ENCODE measurements at regions not wholly inside any gene's neighbourhood (a gene's known extent, or its start where the extent isn't known, plus 50 kb on each side); places are given as distances from the start of the nearest gene placed in this dataset.

DNA sequence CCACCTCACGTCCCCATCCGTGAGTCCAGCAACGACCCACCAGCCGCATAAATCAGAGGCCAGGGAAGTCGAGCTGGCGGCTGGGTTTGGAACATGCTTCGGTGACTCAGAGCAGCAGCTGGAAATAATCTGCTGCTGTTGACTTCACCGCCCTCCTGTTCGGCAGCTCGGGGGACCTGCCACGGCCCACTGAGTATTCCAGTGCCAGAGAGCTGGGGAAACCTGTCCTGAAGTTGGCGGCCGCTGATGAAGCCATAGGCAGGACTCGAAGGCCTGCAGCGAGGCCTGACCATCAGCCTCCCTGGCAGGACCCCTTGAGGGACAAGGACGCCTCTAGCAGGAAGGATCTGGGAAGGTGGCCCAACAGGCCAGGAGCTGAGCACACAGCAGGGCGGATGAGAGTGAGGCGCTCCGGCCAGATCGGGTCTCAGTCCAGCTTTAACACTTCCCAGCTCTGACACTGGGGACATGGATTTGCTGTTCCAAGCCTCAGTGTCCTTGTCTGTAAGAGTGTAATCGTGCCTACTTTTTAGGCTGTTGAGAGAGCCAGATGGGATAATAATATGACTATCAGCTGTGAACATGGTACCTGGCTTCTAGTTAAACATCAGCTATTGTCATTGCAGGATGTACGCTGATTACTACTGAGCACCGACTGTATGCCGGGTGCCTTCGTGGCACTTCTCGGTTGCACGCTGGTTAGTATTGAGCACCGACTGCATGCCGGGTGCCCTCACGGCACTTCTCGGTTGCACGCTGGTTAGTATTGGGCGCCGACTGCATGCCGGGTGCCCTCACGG is 50.4 kb upstream of the CIBAR2 start:
- DNase-seq (ENCODE audit: low read depth, low spot score) = peak; percentile 55

DNA sequence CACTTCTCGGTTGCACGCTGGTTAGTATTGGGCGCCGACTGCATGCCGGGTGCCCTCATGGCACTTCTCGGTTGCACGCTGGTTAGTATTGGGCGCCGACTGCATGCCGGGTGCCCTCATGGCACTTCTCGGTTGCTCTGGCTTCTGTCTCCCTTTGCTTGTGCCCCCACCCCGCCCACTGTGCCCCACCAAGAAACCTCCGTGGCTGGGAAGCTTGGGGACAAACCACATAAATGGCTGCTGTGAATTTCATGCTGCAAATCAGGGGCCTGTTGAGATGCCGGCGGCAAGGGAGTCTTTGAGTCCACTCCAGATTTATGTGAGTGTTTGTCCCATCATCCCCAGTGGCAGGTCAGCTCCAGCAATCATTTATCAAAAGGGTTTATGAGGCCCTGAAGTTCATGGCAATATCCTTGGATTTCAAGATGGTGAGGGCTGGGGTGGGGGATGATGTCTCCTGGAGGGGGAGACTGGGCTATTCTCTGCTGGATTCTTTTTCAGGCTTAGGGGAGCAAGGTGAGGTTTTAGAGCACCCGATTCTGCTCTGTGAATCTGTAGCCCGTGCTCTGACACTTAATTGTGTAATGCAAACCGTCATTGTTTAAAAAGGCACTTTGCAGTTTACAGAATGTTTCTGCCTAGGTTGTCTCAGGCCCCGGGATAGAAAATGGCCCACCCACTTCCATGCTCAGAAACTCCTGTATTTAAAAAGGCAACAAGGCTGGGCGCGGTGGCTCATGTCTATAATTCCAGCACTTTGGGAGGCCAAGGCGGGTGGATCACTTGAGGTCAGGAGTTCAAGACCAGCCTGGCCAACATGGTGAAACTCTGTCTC is 51.2 kb upstream of the CIBAR2 start:
- no peak for DNase-seq (ENCODE audit: low read depth, low spot score)

DNA sequence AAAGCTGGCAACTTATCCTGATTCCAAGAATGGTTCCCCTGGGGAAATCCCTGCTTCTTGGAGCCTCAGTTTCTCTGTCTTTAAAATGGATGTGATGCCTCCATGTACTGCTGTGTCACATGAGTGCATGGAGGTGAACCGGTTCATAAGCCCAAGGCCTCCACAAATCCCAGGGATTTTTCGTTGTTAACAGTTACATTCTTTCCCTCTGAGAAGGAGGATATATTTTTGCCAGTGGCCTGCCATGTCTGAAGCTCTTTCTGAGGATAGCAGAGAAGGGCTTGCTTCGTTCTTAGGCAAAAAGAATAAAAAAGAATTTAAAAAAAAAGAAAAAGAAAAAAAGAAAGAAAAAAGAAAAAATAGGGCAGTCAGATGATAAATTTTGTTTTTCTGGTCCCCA is 52.2 kb upstream of the CIBAR2 start:
- no peak for DNase-seq (ENCODE audit: low read depth, low spot score)

DNA sequence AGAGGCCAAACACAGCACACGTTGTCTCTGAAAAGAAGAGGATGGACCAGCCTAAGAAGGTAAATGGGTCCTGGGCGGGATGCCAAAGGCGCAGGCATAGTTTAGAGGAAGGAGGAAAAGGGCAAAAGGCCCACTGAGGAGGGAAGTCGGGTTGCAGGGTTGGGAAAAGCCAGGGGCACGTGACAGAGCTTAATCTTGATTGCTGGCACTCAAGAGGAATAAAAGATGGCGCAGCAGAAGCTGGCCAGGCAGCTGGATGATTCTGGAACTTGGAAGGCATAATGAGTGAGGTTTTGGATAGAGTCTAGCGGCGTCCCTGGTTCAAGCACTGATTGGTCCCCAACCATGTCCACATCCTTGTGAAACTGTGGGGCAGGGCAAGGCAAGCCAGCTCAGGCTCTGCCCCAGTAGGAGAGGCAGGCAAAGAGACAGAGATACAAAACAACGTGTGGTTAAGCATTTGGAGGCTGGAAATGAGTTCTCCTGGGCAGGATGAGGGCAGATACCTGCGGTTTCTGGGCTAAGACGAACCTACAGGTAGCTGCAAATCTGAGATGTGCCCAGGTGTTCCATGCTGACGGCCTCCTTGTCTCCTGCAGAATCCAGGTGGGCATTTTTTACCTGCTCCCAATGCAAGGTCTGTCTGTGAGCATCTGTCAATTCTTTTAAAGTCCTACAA is 52.7 kb upstream of the CIBAR2 start:
- DNase-seq (ENCODE audit: low read depth, low spot score) = no peak

DNA sequence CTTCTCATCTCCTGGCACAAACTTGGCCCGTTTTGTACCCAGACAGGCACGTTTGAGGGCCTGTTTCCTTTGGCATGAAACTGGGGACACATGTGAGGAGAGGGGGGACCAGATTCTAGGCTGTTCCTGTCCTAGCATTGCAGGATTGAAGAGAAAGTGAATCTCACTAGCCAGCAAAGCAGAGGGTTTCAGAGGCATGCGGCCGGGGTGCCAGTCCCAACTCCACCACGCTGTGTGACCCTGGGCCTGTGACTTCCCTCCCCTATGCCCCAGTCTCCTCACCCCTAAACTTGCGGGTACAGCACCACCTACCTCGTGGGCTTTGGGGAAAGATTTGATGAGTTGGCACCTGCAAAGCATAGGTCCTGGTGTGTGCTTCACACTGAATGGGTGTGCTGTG is 53.5 kb upstream of the CIBAR2 start:
- no peak for DNase-seq (ENCODE audit: low read depth, low spot score)

DNA sequence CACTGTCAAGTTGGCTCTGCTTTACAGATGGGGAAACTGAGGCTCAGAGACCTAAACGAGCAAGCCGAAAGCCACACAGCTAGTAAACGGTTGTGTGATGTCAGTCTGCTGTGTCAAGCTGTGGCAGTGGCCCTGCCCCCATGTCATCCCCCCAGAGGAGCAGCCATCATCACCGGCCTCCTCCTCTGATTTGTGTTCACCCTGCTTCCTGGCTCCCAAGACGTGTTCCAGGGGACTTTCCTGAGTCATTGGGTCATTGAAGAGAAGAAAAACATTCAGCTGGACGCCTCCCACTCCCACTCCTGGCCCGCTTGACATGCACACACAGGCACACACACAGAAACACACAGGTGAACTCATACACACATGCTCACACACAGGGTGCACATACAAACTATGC is 54.0 kb upstream of the CIBAR2 start:
- DNase-seq (ENCODE audit: low read depth, low spot score) = no peak

DNA sequence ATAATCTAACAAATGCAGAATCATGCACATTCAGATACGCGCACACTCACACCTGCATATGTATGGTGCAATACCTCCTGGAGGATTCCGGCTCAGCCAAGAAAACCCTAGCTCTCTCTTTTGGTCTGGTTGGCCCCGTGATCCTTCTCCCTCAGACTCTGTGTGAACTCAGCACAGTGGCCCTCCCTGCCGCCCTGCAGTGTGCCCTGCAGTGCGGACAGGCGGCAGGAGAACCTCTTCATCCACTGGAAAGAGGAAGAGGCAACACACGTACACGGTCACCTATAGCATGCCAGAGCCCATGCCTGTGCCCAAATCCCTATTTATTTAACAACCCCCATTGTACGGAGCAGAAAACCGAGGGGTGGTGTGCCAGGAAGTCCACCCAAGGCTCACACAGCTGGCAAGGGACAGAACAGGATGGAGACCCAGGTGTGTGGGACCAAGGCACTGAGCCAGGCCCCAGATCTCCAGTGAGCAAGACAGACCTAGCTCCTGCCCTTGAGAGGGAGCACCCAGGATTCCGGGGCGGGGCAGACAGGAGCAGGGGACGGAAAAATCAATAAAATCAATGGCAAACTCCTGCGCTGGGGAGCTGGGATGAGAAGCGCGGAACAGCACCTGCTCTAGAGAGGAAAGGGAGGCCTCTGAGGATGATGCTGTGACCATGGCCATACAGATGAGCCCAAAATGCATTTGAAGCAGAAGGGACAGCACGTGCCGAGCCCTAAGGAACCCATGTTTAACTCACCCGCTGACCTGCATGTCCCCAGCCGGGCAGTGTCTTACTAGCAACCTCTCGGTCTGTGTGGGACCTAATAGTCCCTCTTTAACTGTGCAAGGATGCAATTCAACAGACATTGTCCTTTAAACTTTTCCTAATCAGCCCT is 54.7 kb upstream of the CIBAR2 start:
- DNase-seq (ENCODE audit: low read depth, low spot score) = no peak

DNA sequence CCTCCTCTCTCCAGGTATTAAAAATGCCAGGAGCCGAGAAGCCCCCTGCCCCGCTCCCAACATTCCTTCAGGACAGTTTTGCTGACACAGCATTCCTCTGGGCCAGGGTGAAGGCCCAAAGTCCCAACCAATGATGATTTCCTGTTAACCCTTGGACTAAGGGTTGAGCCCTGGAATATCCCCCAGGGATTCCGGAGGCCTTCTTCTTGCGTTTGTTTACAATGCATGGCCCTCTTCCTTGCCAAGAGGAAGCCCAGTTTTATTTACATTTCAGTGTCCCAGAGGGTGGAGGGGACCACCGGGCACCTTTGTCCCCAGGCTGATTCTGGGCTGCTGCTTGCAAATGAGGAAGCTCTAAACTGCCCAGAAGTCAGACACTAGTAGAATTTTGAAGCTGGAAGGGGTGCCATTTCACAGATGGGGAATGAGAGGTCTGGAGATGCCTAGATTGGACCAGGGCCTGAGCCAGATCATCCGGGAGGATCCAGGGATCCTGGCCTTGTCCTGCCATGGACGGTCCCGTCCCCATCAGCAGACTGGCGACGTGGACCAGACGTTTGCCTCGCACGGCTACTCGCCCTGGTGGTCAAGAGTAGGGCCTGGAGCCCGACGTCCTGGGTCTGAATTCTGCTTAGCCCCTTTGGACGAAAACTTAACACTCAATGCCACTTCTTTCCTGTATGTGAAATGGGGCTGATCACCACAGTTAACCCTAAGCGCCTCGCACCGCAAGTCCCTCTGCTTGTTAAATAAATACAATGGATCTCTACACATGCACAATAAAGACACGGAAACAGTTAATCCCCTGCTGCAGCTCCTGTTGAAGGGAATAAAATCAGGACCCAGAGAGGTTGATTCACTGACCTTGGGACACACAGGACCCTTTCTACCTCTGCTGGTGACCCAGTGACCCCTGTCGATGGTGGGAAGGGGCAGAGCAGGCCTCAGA is 55.6 kb upstream of the CIBAR2 start:
- DNase-seq (ENCODE audit: low read depth, low spot score) = peak; percentile 66

DNA sequence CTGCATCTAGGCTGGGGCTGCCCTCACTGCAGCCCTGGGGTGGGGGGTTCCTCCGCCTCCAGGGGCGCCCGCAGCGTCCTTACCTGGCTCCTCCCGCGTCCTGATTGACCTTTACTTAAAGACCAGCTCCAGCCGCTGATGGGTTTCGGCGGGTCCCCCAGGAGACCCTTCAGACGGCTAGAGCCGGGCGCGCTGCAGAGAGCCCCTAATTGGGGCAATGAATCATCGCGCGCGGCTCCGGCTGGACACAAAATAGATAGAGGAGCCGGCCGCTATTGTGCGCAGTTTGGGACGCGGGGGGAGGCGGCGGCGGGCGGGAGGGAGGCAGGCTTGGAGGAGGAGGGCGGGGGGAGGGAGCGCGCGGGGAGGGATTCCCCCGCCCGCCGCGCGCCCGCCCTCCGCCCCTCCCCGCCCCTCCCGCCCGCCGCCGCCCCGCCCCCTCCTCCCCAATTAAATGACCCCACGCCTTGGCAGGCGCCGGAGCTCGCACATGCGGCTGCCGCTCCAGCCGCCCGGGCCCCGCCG is 56.5 kb upstream of the CIBAR2 start:
- peak; percentile 49 for DNase-seq (ENCODE audit: low read depth, low spot score)

DNA sequence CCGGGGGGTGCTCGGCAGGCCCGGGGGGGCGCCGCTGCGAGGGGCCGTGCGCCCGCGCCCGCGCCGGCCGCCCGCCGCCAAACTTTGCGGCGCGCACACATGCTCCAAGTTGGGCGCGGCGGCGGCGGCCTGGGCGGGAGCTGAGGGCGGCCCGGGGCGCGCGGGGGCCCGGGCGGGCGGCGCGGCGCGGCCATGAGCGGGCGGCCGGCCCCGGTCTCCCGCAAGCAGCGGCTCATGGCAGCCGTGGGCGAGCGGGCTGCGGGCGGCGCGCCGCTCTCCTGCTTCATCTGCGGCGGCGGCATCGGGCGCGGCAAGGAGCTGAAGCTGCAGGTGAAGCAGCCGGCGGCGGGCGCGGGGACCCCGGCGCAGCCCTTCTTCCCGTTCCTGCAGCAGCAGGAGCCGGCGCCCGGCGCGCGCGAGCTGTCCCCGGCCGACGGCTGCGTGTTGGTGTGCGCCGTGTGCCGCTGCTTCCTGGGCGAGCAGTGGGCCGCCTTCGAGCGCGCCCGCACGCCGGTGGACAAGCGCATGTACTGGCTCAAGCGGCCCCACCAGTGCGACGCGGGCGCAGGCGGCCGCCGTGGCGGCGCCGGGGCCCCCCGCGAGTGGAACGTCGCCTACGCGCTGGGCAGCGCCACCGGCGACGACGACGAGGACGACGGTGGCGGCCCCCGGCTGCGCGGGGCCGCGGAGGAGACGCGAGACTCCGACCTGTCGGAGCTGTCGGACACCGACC is 57.2 kb upstream of the CIBAR2 start:
- DNase-seq (ENCODE audit: low read depth, low spot score) = peak; percentile 26

DNA sequence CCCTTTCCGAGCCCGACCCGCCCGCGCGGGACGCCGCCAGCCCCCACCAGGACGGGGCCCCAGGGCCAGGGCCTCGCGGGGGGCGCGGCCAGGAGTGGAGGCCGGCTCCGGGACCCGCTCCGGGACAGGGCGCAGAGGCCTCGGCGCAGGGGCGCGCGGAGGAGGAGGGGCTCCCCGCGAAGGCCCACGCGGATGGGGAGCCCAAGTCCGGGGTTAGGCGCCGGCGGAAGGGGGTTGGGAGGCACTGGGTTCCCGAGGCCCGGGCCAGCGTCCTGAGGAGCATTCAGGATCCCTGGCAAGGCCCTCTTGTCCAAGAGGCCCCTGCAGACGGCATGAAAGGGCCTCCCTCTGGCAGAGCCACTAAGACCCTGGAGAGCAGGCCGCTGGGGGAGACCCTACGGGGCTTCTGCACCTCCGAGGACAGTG is 57.8 kb upstream of the CIBAR2 start:
- peak; percentile 25 for DNase-seq (ENCODE audit: low read depth, low spot score)

DNA sequence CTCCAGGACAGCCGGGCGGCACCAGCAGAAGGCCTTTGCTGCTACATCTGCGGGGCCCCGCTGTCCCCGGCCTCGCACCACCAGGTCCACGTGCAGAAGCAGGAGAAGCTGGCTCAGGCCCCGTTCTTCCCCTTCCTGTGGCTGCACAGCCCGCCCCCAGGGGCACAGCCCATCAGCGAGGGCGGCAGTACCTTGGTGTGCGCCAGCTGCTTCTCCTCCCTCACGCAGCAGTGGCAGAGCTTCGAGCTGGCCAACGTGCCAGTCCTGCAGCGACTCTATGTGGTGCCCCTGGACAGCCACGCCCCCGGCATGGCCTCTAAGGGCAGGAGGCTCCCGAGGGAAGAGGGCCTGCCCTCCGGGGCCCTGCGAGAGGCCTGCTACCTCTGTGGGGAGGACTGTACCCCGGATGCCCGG is 58.3 kb upstream of the CIBAR2 start:
- DNase-seq (ENCODE audit: low read depth, low spot score) = peak; percentile 30

DNA sequence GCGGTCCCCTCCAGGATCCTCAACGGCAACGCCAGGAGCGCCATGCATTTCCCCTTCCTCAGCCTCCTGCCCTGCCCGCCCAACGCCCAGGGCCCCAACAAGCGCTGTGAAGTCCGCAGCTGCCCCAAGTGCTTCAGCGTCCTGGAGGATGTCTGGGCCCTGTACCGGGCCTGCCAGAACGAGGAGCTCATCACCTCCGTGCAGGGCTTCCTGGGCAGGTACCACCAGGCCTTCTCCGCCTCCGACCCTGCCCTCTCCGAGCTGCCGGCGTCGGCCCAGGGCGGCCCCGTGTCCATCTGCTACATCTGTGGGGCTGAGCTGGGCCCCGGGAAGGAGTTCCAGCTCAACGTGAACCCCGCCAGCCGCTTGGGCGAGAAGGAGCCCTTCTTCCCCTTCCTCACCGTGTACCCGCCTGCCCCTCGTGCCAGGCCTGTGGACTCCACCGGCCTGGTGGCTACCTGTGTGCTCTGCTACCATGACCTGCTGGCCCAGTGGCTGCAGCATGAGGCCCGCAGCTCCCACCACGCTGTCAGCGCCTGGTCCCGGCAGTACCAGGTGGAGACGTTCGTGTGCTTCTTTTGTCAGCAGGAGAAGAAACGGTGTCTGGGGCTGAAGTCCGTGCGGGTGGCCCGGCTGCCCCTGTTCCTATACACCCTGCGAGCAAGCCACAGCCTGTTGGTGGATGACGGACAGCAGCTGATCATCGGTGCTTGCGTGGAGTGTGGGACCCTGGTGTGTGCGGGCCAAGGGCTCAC is 58.9 kb upstream of the CIBAR2 start:
- peak; percentile 16 for DNase-seq (ENCODE audit: low read depth, low spot score)

DNA sequence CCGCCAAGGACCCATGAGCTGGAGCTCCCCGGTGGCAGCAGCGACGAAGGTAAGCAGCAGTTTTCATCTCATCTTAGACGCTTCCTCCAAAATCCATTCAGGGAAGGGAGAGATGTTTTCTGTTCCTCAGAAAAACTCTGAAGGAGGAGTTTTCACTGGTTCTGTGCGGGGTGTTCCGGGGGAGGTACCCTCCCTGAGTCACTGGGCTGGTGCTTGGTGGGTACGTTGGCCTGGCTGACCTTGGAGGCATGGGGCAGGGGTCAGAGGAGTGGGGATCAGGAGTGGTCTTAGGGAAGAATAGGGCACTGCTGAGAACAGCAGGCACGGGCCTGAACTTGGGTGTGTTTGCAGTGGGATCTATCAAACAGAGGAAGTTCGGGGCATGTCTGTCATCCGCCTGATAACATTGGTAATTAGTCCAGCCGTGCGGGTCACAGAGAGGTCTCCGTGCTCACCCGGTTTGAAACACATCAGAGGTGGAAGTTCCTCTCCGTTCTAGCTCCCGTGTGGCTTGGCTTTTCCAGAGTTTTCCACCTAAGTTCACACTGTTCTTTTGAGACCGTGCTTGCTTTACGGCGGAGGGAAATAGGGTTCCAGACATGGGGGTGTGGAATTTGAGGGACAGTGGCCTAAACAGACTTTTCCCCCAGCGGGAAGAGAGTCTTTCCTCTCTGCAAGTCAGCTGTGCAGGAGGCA is 59.6 kb upstream of the CIBAR2 start:
- peak; percentile 18 for DNase-seq (ENCODE audit: low read depth, low spot score)

DNA sequence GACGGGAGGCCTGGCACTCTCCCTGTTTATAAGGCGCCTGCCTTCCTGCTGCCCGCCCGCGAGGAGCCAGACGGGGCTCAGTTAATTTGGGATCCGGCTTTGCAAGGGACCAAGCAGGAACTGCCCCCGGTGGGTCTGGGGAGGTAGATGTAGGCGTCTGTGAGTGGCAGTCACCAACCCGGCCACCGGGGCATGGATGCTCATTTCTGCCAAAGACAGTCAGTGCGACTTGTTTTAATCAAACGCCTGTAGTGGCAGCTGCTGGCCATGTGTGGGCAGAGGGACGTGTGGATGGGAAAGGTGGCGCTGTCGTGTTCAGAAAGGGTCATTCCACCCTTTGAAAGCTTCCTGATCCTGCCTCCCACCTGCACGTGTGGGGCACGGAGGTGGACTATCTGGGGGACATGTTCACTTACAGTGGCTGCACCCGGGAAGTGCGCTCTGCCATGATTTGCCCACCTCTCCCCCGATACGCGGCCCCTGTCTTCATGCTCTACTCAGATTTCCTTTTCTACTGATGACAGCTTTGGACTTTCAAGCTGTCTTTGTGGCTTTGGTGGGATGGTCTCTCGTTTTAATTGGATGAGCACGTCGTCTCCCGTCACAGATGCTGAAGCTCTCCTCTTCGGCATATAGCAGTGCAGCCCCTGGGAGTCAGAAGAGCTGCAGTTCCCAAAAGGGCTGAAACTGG is 60.3 kb upstream of the CIBAR2 start:
- peak; percentile 65 for DNase-seq (ENCODE audit: low read depth, low spot score)

DNA sequence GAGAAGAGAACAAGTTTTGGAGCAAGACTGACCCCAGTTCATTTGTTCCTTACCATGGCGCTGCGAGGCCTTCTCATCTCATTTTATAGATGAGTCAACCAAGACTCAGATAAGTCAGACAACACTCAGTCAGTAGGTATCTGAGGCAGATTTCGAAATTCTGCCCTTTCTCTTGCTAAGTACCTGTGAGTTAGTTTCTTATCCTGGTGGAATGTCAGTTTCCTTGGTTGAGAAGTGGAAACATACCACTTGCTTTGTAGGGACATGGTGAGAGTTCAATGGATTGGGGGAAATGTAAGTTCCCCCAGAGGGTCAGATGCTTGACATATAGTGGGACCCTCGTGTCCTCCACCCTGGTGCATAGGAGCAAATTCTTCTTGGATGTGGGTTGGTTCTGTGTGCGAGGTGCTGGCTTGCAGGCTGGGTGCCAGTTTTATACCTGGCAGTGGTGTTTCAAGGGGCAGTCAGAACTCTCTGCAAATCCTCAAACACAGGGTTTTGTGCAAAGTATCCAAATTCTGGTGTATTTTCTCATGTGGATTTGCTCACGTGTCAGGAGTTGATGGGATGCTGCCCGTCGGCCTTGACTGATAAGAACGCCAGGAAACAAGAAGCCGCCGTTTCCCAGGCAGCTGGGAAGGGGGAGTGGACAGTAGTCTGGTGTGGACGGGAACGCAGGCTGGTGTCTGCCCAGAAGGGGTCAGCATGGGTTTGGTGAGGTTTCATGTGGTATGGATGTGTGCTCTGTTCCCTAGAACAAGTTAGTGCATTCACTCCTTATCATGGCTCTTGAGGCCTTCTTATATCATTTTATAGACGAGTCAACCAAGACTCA is 61.1 kb upstream of the CIBAR2 start:
- DNase-seq (ENCODE audit: low read depth, low spot score) = peak; percentile 80
